ENCODE measurements at regions not wholly inside any gene's neighbourhood (a gene's known extent, or its start where the extent isn't known, plus 50 kb on each side); places are given as distances from the start of the nearest gene placed in this dataset.

DNA sequence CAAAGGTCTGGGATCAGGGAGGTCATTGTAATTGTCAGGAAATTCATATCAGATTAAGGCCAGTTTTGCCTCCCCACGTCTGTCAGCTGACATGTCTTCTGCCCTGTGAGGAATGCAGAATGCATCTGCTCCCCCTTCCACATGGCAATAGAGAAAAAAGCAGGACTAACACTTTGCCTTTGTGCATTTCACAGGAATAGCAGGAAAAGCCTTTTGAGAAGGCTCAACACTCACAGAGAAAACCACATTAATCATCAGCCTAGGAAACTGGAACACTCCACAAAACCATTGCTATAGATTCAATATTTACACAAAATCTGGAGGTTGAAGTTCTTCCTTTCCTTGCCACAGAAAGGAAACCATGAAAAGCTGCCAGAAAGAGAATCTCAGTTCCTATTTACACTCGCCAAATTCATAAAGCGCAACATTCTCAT is 165.2 kb upstream of the HES1 start:
- Histone ChIP-seq H4K20me1 (ENCODE audit: insufficient read depth) (no peaks in the 10 kb centered on the region), H3K27me3 (ENCODE audit: insufficient read depth, low read depth, low read length) (peaks cover 10% of the 10 kb centered on the region), H3K9ac (ENCODE audit: low read length) (no peak overlapping the region), H3K4me2 (ENCODE audit: low read length) (no peak overlapping the region), H3K36me3 (ENCODE audit: insufficient read depth, low read length) (no peaks in the 10 kb centered on the region), H3F3A (ENCODE audit: insufficient read depth, low read length, poor library complexity, severe bottlenecking) (no peaks in the 10 kb centered on the region), H3K4me3 (ENCODE audit: low read length) (no peak overlapping the region), H3K9me3 (ENCODE audit: low read length) (no peaks in the 10 kb centered on the region), H3K9me2 (ENCODE audit: insufficient read depth, low read length) (no peaks in the 10 kb centered on the region), H3K79me2 (replicated peaks; ENCODE audit: insufficient read depth, low read length) (no peaks in the 10 kb centered on the region), H3K27ac (ENCODE audit: low read length) (no peak overlapping the region), H2AFZ (ENCODE audit: low read depth, low read length) (no peak overlapping the region)
- TF ChIP-seq SMC3 (conservative IDR thresholded peaks at IDR 0.05; ENCODE audit: poor library complexity) (no peak), EP300 (conservative IDR thresholded peaks at IDR 0.05; ENCODE audit: poor library complexity, severe bottlenecking) (no peak), EZH2 (IDR thresholded peaks at IDR 0.05; ENCODE audit: borderline replicate concordance, insufficient read depth, low read length, poor library complexity, severe bottlenecking) (no peak), TAF1 (IDR thresholded peaks at IDR 0.05; ENCODE audit: low read depth) (no peak), RAD21 (conservative IDR thresholded peaks at IDR 0.05) (no peak), MXI1 (conservative IDR thresholded peaks at IDR 0.05; ENCODE audit: poor library complexity, severe bottlenecking) (no peak)
- TF ChIP-seq, protein P1, sequence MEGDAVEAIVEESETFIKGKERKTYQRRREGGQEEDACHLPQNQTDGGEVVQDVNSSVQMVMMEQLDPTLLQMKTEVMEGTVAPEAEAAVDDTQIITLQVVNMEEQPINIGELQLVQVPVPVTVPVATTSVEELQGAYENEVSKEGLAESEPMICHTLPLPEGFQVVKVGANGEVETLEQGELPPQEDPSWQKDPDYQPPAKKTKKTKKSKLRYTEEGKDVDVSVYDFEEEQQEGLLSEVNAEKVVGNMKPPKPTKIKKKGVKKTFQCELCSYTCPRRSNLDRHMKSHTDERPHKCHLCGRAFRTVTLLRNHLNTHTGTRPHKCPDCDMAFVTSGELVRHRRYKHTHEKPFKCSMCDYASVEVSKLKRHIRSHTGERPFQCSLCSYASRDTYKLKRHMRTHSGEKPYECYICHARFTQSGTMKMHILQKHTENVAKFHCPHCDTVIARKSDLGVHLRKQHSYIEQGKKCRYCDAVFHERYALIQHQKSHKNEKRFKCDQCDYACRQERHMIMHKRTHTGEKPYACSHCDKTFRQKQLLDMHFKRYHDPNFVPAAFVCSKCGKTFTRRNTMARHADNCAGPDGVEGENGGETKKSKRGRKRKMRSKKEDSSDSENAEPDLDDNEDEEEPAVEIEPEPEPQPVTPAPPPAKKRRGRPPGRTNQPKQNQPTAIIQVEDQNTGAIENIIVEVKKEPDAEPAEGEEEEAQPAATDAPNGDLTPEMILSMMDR (IDR thresholded peaks at IDR 0.05; ENCODE audit: poor library complexity, severe bottlenecking): no peak
- TF ChIP-seq, protein P2, sequence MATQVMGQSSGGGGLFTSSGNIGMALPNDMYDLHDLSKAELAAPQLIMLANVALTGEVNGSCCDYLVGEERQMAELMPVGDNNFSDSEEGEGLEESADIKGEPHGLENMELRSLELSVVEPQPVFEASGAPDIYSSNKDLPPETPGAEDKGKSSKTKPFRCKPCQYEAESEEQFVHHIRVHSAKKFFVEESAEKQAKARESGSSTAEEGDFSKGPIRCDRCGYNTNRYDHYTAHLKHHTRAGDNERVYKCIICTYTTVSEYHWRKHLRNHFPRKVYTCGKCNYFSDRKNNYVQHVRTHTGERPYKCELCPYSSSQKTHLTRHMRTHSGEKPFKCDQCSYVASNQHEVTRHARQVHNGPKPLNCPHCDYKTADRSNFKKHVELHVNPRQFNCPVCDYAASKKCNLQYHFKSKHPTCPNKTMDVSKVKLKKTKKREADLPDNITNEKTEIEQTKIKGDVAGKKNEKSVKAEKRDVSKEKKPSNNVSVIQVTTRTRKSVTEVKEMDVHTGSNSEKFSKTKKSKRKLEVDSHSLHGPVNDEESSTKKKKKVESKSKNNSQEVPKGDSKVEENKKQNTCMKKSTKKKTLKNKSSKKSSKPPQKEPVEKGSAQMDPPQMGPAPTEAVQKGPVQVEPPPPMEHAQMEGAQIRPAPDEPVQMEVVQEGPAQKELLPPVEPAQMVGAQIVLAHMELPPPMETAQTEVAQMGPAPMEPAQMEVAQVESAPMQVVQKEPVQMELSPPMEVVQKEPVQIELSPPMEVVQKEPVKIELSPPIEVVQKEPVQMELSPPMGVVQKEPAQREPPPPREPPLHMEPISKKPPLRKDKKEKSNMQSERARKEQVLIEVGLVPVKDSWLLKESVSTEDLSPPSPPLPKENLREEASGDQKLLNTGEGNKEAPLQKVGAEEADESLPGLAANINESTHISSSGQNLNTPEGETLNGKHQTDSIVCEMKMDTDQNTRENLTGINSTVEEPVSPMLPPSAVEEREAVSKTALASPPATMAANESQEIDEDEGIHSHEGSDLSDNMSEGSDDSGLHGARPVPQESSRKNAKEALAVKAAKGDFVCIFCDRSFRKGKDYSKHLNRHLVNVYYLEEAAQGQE (IDR thresholded peaks at IDR 0.05; ENCODE audit: borderline replicate concordance): no peak

DNA sequence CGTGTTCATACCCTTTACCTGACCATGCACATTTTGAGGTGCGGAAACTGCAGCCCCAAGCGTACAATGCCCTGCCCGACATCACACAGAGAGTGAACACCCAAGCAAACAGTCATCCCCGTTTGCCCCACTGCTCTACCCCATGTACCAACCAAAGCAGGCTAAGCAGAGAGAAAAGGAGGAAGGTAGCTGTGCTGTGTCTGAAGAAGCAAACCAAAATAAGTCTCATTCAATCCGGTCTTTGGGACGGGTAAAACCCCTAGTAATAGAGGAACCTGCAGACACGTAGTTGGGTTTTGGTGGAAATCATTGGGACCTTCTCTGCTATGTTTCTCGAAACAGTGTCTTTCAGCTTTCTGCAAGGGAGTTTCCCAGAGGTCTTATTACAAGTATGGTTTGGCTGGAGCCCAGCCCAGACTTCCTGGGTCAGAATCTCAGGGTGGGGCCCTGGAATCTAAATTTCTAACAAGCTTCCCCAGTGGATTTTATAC is 164.6 kb upstream of the HES1 start:
- no peaks in the 10 kb centered on the region for H3K79me2 ChIP-seq (replicated peaks; ENCODE audit: insufficient read depth, low read length)
- no peak overlapping the region for H3K9ac ChIP-seq (ENCODE audit: low read length)
- no peaks in the 10 kb centered on the region for H3K9me2 ChIP-seq (ENCODE audit: insufficient read depth, low read length)
- no peaks in the 10 kb centered on the region for H3F3A ChIP-seq (ENCODE audit: insufficient read depth, low read length, poor library complexity, severe bottlenecking)
- no peak overlapping the region for H2AFZ ChIP-seq (ENCODE audit: low read depth, low read length)
- no peak overlapping the region for H3K4me2 ChIP-seq (ENCODE audit: low read length)
- H4K20me1 ChIP-seq (ENCODE audit: insufficient read depth): no peaks in the 10 kb centered on the region
- TF ChIP-seq POLR2AphosphoS5 (IDR thresholded peaks at IDR 0.05) (no peak), TAF1 (IDR thresholded peaks at IDR 0.05; ENCODE audit: low read depth) (no peak), SMC3 (conservative IDR thresholded peaks at IDR 0.05; ENCODE audit: poor library complexity) (no peak), EP300 (conservative IDR thresholded peaks at IDR 0.05; ENCODE audit: poor library complexity, severe bottlenecking) (no peak), RAD21 (conservative IDR thresholded peaks at IDR 0.05) (no peak), EZH2 (IDR thresholded peaks at IDR 0.05; ENCODE audit: borderline replicate concordance, insufficient read depth, low read length, poor library complexity, severe bottlenecking) (no peak), MXI1 (conservative IDR thresholded peaks at IDR 0.05; ENCODE audit: poor library complexity, severe bottlenecking) (no peak)
- TF ChIP-seq, protein P1 (IDR thresholded peaks at IDR 0.05; ENCODE audit: poor library complexity, severe bottlenecking): no peak
- TF ChIP-seq, protein P2 (IDR thresholded peaks at IDR 0.05; ENCODE audit: borderline replicate concordance): no peak
- no peak overlapping the region for H3K4me3 ChIP-seq (ENCODE audit: low read length)
- no peaks in the 10 kb centered on the region for H3K9me3 ChIP-seq (ENCODE audit: low read length)
- H3K27me3 ChIP-seq (ENCODE audit: insufficient read depth, low read depth, low read length): peaks cover 11% of the 10 kb centered on the region
- H3K27ac ChIP-seq (ENCODE audit: low read length): no peak overlapping the region
- no peaks in the 10 kb centered on the region for H3K36me3 ChIP-seq (ENCODE audit: insufficient read depth, low read length)

Data from neural cell (in vitro differentiated cells).